Gastroesophageal sphincter (tissue), 4 donors: ENCODE measurements at regions not wholly inside any gene's neighbourhood (a gene's known extent, or its start where the extent isn't known, plus 50 kb on each side); places are given as distances from the start of the nearest gene placed in this dataset.

ENCODE experiments used
- ATAC-seq: fragments of 150-250 bp; one replicate; pipeline ENCODE4 v1.9.1; 2016; ENCODE audit warnings: mild to moderate bottlenecking, moderate library complexity
- H3K27ac ChIP-seq, 4 donors: fragments of 200-600 bp; sonication (generic) in 3 of 4; 1 replicate in 3 of 4; 2 replicates in 1 of 4; pipeline ENCODE4 v1.5.1; 2016 to 2019
- H3K27me3 ChIP-seq: fragments of 200-600 bp; sonication (generic); one replicate; pipeline ENCODE4 v1.5.1; 2019
- H3K36me3 ChIP-seq, 2 donors: fragments of 200-600 bp; sonication (generic); one replicate each; pipeline ENCODE4 v1.5.1; 2019; ENCODE audit warnings: control low read depth in 1 of 2
- H3K4me1 ChIP-seq, 3 donors: fragments of 200-600 bp; sonication (generic); 1 replicate in 2 of 3; 2 replicates in 1 of 3; pipeline ENCODE4 v1.5.1; 2016 to 2019; ENCODE audit warnings: control low read depth in 2 of 3
- H3K4me3 ChIP-seq, 2 donors: fragments of 200-600 bp; sonication (generic); one replicate each; pipeline ENCODE4 v1.5.1; 2019; ENCODE audit warnings: mild to moderate bottlenecking in 1 of 2, moderate library complexity in 1 of 2
- H3K9me3 ChIP-seq, 3 donors: fragments of 200-600 bp; sonication (generic); one replicate each; pipeline ENCODE4 v1.5.1; 2017 to 2019; ENCODE audit warnings: control low read depth in 2 of 3
- CTCF ChIP-seq, 4 experiments: fragments of 200-600 bp in 2 of 4; fragments of 450-650 bp in 2 of 4; sonication (generic) in 1 of 4; IDR thresholded peaks; one replicate each; pipeline ENCODE4 v1.5.1; 2017 to 2019; ENCODE audit warnings: antibody characterized with exemption in 4 of 4, mild to moderate bottlenecking in 2 of 4, moderate library complexity in 2 of 4
- EP300 ChIP-seq: sonication (generic); formaldehyde crosslinking; IDR thresholded peaks from one replicate; pipeline ENCODE4 v1.6.1; 2017; ENCODE audit warnings: antibody characterized with exemption, mild to moderate bottlenecking
- POLR2A ChIP-seq, 2 donors: fragments of 450-650 bp; IDR thresholded peaks; one replicate each; pipeline ENCODE4 v1.6.1; 2017; ENCODE audit warnings: antibody characterized with exemption in 2 of 2, mild to moderate bottlenecking in 2 of 2, moderate library complexity in 1 of 2
- POLR2AphosphoS5 ChIP-seq: sonication (generic); formaldehyde crosslinking; IDR thresholded peaks from one replicate; pipeline ENCODE4 v1.6.1; 2017; ENCODE audit warnings: antibody characterized with exemption
- WGBS, 2 donors: methylation state at CpG; one replicate each; pipeline ENCODE4 v1.1.5; 2018; ENCODE audit warnings: low coverage in 1 of 2; 5-methylcytosine and 5-hydroxymethylcytosine counted together

DNA sequence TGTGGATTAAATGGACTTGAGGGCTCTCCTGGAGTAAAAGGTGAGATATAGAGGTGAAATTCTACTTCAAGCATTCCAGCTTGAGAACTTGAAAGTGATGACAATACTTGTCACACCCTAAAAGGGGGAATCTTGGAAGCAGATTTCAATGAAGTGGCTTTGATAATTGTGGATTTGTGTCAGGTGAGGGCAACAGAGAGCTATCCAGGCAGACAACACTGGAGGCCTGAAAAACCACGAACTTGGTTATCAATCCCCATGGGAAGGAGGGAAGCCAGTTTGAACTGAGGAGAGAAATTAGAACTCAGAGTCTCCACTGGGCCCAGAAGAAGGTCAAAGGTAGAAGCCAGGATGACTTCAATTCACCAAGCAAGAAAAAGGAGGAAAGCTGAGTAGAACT, 263.9 kb downstream of the FIGN start:
- no peaks in the 10 kb centered on the region for H3K36me3 ChIP-seq

GRCh38 chr2:163469561-163469962, 266.2 kb downstream of the FIGN start:
- Histone ChIP-seq H3K27ac (no peak overlapping the region), H3K27me3 (no peaks in the 10 kb centered on the region), H3K36me3 (no peaks in the 10 kb centered on the region), H3K9me3 (no peaks in the 10 kb centered on the region), H3K4me1 (peaks cover 0 to 10% (median 0%) of the 10 kb centered on the region in 3 donors), H3K4me3 (no peak overlapping the region)
- ATAC-seq: no peak
- TF ChIP-seq CTCF (IDR thresholded peaks at IDR 0.05) (no peak), POLR2AphosphoS5 (no peak), EP300 (no peak), POLR2A (IDR thresholded peaks at IDR 0.05) (no peak)
- 18 to 47% methylated on average over 3 of the region's 3 CpGs for WGBS, 2 donors

More for the DNA sequence above, 263.9 kb downstream of the FIGN start:
- no peak for ATAC-seq
- Histone ChIP-seq H3K27me3 (no peaks in the 10 kb centered on the region), H3K27ac (no peak overlapping the region), H3K9me3 (no peaks in the 10 kb centered on the region), H3K4me1 (no peaks in the 10 kb centered on the region), H3K4me3 (no peak overlapping the region)
- WGBS, 2 donors: 44 to 57% methylated on average over 1 of the region's 1 CpG
- TF ChIP-seq POLR2AphosphoS5 (no peak), POLR2A (IDR thresholded peaks at IDR 0.05) (no peak), CTCF (IDR thresholded peaks at IDR 0.05) (peak in 2 of 4 experiments; percentile 7 to 38)

DNA sequence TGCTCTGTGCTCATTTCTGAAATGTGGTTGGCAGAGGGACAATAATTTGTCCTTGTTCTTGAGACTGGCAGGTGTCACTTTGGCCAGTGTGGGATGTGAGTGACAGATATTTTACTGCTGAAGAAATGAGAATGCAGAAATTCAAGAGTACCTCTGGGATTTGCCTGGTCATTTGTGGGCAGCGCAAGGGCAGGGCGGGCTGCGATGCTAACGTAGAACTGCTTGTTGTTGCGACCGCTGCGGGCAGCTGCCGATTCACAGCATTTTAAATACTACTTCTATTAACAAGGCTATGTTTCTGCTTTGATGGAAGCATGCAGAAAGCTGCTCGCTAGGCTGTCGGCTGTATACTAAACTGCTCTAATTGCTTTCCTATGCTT, 268.6 kb downstream of the FIGN start:
- no peak for TF ChIP-seq EP300
- Histone ChIP-seq H3K36me3 (no peaks in the 10 kb centered on the region), H3K27ac (no peak overlapping the region), H3K27me3 (no peaks in the 10 kb centered on the region), H3K9me3 (no peaks in the 10 kb centered on the region), H3K4me1 (peaks cover 0 to 10% (median 0%) of the 10 kb centered on the region in 3 donors), H3K4me3 (no peak overlapping the region)
- WGBS, 2 donors: 82 to 93% methylated on average over 10 of the region's 10 CpGs
- ATAC-seq: no peak

DNA sequence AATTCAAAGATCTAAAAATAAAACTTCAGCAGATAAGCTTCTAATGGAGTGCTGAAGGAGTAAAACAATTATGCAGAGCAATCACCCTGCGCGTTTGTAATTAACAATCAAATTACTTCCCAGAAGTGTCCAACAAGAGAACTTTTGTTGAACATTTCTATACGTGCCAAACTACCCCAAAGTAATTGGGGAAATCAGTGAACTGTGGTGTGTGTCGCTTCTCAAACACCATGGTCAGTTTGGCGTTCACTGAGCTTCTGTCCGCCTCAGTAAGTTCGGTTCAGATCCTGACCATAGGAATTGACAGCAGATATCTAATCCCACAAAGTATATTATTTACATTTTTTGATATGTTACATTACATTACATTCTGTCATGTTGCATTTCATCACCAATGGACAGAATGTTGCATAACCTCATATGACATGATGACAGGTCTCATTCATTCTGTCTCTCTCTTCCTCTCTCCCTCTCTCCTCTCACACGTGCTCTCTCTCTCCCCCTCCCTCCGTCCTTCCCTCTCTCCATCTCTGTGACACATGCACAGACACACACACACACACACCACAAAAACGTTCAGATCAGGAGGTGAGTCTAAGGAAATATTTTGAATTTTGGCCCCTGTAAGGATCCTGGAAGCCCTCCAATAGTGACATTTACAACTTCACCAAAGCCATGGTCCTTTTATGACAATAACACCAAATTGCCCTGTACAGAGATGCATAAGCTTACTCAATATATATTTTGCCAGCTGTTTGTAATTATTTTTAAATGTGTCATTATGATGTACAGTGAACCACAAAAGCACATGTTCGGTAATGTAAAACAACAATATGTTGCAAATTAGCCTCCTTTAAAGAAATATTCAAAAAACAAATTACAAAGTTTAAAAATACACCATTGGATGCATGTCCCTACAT, 269.2 kb downstream of the FIGN start:
- Histone ChIP-seq H3K4me1 (peaks cover 0 to 10% (median 0%) of the 10 kb centered on the region in 3 donors), H3K27ac (no peak overlapping the region), H3K9me3 (no peaks in the 10 kb centered on the region), H3K27me3 (no peaks in the 10 kb centered on the region), H3K4me3 (no peak overlapping the region), H3K36me3 (no peaks in the 10 kb centered on the region)
- TF ChIP-seq POLR2A (IDR thresholded peaks at IDR 0.05): no peak
- TF ChIP-seq CTCF (IDR thresholded peaks at IDR 0.05): no peak
- TF ChIP-seq POLR2AphosphoS5: no peak
- no peak for TF ChIP-seq EP300
- ATAC-seq: no peak
- 74 to 75% methylated on average over 9 to 11 of the region's 11 CpGs for WGBS, 2 donors

GRCh38 chr2:163465440-163465839, 270.4 kb downstream of the FIGN start:
- Histone ChIP-seq H3K9me3 (no peaks in the 10 kb centered on the region), H3K27ac (no peak overlapping the region), H3K27me3 (no peaks in the 10 kb centered on the region), H3K4me1 (peaks cover 0 to 10% (median 0%) of the 10 kb centered on the region in 3 donors), H3K36me3 (no peaks in the 10 kb centered on the region), H3K4me3 (no peak overlapping the region)
- ATAC-seq: no peak
- 0 to 15% methylated on average over 2 of the region's 2 CpGs for WGBS, 2 donors
- no peak for TF ChIP-seq CTCF (IDR thresholded peaks at IDR 0.05)
- no peak for TF ChIP-seq POLR2AphosphoS5
- no peak for TF ChIP-seq POLR2A (IDR thresholded peaks at IDR 0.05)
- no peak for TF ChIP-seq EP300
